ENCODE measurements at regions not wholly inside any gene's neighbourhood (a gene's known extent, or its start where the extent isn't known, plus 50 kb on each side); places are given as distances from the start of the nearest gene placed in this dataset.
"Not testable (repeated sequence)": the region's sequence is repeated elsewhere in the genome, so short reads cannot be mapped to it uniquely, and the experiment has no call there.

- no peak overlapping the region for H3K27ac ChIP-seq (ENCODE audit: low read depth, low read length)
- H3K9me2 ChIP-seq (ENCODE audit: insufficient read depth): no peaks in the 10 kb centered on the region
- H3K9me3 ChIP-seq (ENCODE audit: control insufficient read depth in 1 of 2, insufficient read depth in 1 of 2, low read depth in 1 of 2, low read length in 2 of 2): no peaks in the 10 kb centered on the region
- ATAC-seq (no peak), DNase-seq (ENCODE audit: low read depth, low spot score) (no peak)
- POLR2A ChIA-PET: no interaction called here
- no peak for TF ChIP-seq TCF7L2 (IDR thresholded peaks at IDR 0.05; ENCODE audit: borderline replicate concordance, extremely low read depth, insufficient read depth, insufficient read length)
- TF ChIP-seq YY1 (IDR thresholded peaks at IDR 0.05; ENCODE audit: extremely low read depth, insufficient replicate concordance, low read depth, low read length): no peak
- TF ChIP-seq CEBPB (IDR thresholded peaks at IDR 0.05; ENCODE audit: low read depth): no peak
- no peak for TF ChIP-seq JUND (IDR thresholded peaks at IDR 0.05)
- no peak for TF ChIP-seq EGR1 (IDR thresholded peaks at IDR 0.05; ENCODE audit: low read depth)
- no peak for TF ChIP-seq SP1 (IDR thresholded peaks at IDR 0.05; ENCODE audit: low read depth)
- no peak for TF ChIP-seq POLR2A (IDR thresholded peaks at IDR 0.05; ENCODE audit: borderline replicate concordance, extremely low read depth, insufficient read depth, insufficient read length)
- TF ChIP-seq ZFX (IDR thresholded peaks at IDR 0.05): no peak
- TF ChIP-seq ZBTB33 (IDR thresholded peaks at IDR 0.05; ENCODE audit: extremely low read depth, insufficient replicate concordance, low read length): no peak
- no peak for TF ChIP-seq MAX (IDR thresholded peaks at IDR 0.05)
- TF ChIP-seq ATF3 (IDR thresholded peaks at IDR 0.05): no peak
- TF ChIP-seq POLR2AphosphoS5 (IDR thresholded peaks at IDR 0.05; ENCODE audit: low read depth, low read length): no peak
- TF ChIP-seq CBX3 (IDR thresholded peaks at IDR 0.05; ENCODE audit: low read depth): no peak
- TF ChIP-seq FOSL1 (IDR thresholded peaks at IDR 0.05; ENCODE audit: low read depth): no peak
- TF ChIP-seq EZH2 (IDR thresholded peaks at IDR 0.05): no peak
- no peak overlapping the region for H3K4me2 ChIP-seq (ENCODE audit: low read length)
- H3K4me3 ChIP-seq (replicated peaks in 1 of 2; ENCODE audit: low read depth in 1 of 2, low read length in 2 of 2): no peak overlapping the region
- no peak overlapping the region for H3K9ac ChIP-seq (ENCODE audit: low read length)
- H3K4me1 ChIP-seq (ENCODE audit: control insufficient read depth in 1 of 2, insufficient read depth in 2 of 2, low read length in 2 of 2): no peaks in the 10 kb centered on the region
- no peaks in the 10 kb centered on the region for H4K20me1 ChIP-seq (ENCODE audit: insufficient read depth)
- no peaks in the 10 kb centered on the region for H3K79me2 ChIP-seq (ENCODE audit: insufficient read depth, low read length)
- RAD21 ChIA-PET (ENCODE audit: low non-redundant PET in 1 of 2, low total read pairs in 2 of 2, uncharacterized antibody in 2 of 2, unreplicated experiment in 2 of 2): no interaction called here
- peaks cover 29% of the 10 kb centered on the region; the same call in 1 of the 2 replicates for H3K27me3 ChIP-seq (ENCODE audit: insufficient read depth, low read length)
- intact Hi-C loops (cut with micrococcal nuclease): no loop called here
- CTCF ChIA-PET: no interaction called here
- H2AFZ ChIP-seq (ENCODE audit: low read depth, low read length, poor library complexity, severe bottlenecking): no peak overlapping the region
- no TSS peak for BruUV-seq (replicated peaks)
- H3K36me3 ChIP-seq (ENCODE audit: control insufficient read depth in 1 of 2, insufficient read depth in 2 of 2, low read length in 2 of 2): no peaks in the 10 kb centered on the region
These were observed 96.2 kb downstream of the TTLL2 start for GRCh38 chr6:167420858-167421766.

GRCh38 chr6:167421944-167422343 lies 97.1 kb downstream of the TTLL2 start:
- H3K4me3 ChIP-seq (replicated peaks in 1 of 2; ENCODE audit: low read depth in 1 of 2, low read length in 2 of 2); H3K36me3 ChIP-seq (ENCODE audit: control insufficient read depth in 1 of 2, insufficient read depth in 2 of 2, low read length in 2 of 2); BruUV-seq (replicated peaks); H3K79me2 ChIP-seq (ENCODE audit: insufficient read depth, low read length); H4K20me1 ChIP-seq (ENCODE audit: insufficient read depth); POLR2A ChIA-PET; H3K4me2 ChIP-seq (ENCODE audit: low read length); H3K9ac ChIP-seq (ENCODE audit: low read length); CTCF ChIA-PET; ATAC-seq; H3K9me2 ChIP-seq (ENCODE audit: insufficient read depth); intact Hi-C loops (cut with micrococcal nuclease); H3K27ac ChIP-seq (ENCODE audit: low read depth, low read length); DNase-seq (ENCODE audit: low read depth, low spot score); H3K9me3 ChIP-seq (ENCODE audit: control insufficient read depth in 1 of 2, insufficient read depth in 1 of 2, low read depth in 1 of 2, low read length in 2 of 2); H2AFZ ChIP-seq (ENCODE audit: low read depth, low read length, poor library complexity, severe bottlenecking); RAD21 ChIA-PET (ENCODE audit: low non-redundant PET in 1 of 2, low total read pairs in 2 of 2, uncharacterized antibody in 2 of 2, unreplicated experiment in 2 of 2); H3K4me1 ChIP-seq (ENCODE audit: control insufficient read depth in 1 of 2, insufficient read depth in 2 of 2, low read length in 2 of 2): not testable (repeated sequence)
- H3K27me3 ChIP-seq (ENCODE audit: insufficient read depth, low read length): peaks cover 22% of the 10 kb centered on the region; the same call in 1 of the 2 replicates

Data from HCT116 (cell line).